ENCODE measurements at regions not wholly inside any gene's neighbourhood (a gene's known extent, or its start where the extent isn't known, plus 50 kb on each side); places are given as distances from the start of the nearest gene placed in this dataset.

DNA sequence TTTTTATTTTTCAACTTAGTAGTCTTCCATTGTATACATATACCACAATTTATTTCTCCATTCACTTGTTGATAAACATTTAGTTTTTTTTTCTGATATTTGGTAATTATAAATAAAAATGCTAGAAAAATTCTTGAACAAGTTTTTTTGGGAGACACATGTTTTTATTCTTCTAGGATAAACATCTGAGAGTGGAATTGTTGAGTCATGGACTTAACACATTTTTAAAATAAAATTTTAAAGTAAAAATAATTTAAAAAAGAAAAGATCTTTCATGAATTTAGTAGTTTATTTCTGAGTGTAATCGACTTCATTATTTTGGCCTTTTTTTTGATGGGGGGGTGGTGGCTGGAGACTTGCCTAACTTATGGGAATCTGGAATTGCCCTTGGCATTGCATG is 391.1 kb downstream of the KCNJ2 start:
- Histone ChIP-seq H3K4me2 (no peak overlapping the region), H3F3A (replicated peaks; ENCODE audit: low read depth) (no peaks in the 10 kb centered on the region), H3K4me3 (no peak overlapping the region), H3K36me3 (ENCODE audit: insufficient read depth) (no peaks in the 10 kb centered on the region), H3K27me3 (ENCODE audit: insufficient read depth) (no peaks in the 10 kb centered on the region), H3K9me2 (ENCODE audit: insufficient read depth) (no peaks in the 10 kb centered on the region), H2AFZ (no peak overlapping the region), H3K4me1 (ENCODE audit: insufficient read depth) (no peaks in the 10 kb centered on the region), H3K79me2 (replicated peaks; ENCODE audit: insufficient read depth) (no peaks in the 10 kb centered on the region), H3K27ac (ENCODE audit: low read depth) (no peak overlapping the region), H4K20me1 (replicated peaks; ENCODE audit: insufficient read depth) (no peaks in the 10 kb centered on the region)
- no peaks in the 10 kb centered on the region for H3K36me3 Mint-ChIP-seq (ENCODE audit: low read depth)
- no peak overlapping the region for H3K27ac Mint-ChIP-seq
- H3K27me3 Mint-ChIP-seq (ENCODE audit: insufficient read depth, low read depth, poor library complexity) = no peaks in the 10 kb centered on the region
- no peak overlapping the region for H3K4me3 Mint-ChIP-seq
- DNase-seq (ENCODE audit: low spot score) = no peak
- H3K9me3 Mint-ChIP-seq = no peaks in the 10 kb centered on the region
- no peaks in the 10 kb centered on the region for H3K4me1 Mint-ChIP-seq
- ATAC-seq = no peak
- TF ChIP-seq CREB1 (CRISPR knock-in tag; IDR thresholded peaks at IDR 0.05; ENCODE audit: low read depth) (no peak), ZNF331 (CRISPR knock-in tag; IDR thresholded peaks at IDR 0.05; ENCODE audit: low read depth) (no peak), POLR2AphosphoS5 (IDR thresholded peaks at IDR 0.05; ENCODE audit: low read depth) (no peak), EZH2phosphoT487 (IDR thresholded peaks at IDR 0.05; ENCODE audit: unreplicated experiment) (no peak), EZH2 (IDR thresholded peaks at IDR 0.05; ENCODE audit: low read depth, unreplicated experiment) (no peak), JUNB (IDR thresholded peaks at IDR 0.05; ENCODE audit: unreplicated experiment) (no peak), NANOG (IDR thresholded peaks at IDR 0.05; ENCODE audit: borderline replicate concordance) (no peak), ZNF114 (CRISPR knock-in tag; IDR thresholded peaks at IDR 0.05) (no peak), STAT1 (IDR thresholded peaks at IDR 0.05; ENCODE audit: unreplicated experiment) (no peak)
- TF ChIP-seq, protein P1, sequence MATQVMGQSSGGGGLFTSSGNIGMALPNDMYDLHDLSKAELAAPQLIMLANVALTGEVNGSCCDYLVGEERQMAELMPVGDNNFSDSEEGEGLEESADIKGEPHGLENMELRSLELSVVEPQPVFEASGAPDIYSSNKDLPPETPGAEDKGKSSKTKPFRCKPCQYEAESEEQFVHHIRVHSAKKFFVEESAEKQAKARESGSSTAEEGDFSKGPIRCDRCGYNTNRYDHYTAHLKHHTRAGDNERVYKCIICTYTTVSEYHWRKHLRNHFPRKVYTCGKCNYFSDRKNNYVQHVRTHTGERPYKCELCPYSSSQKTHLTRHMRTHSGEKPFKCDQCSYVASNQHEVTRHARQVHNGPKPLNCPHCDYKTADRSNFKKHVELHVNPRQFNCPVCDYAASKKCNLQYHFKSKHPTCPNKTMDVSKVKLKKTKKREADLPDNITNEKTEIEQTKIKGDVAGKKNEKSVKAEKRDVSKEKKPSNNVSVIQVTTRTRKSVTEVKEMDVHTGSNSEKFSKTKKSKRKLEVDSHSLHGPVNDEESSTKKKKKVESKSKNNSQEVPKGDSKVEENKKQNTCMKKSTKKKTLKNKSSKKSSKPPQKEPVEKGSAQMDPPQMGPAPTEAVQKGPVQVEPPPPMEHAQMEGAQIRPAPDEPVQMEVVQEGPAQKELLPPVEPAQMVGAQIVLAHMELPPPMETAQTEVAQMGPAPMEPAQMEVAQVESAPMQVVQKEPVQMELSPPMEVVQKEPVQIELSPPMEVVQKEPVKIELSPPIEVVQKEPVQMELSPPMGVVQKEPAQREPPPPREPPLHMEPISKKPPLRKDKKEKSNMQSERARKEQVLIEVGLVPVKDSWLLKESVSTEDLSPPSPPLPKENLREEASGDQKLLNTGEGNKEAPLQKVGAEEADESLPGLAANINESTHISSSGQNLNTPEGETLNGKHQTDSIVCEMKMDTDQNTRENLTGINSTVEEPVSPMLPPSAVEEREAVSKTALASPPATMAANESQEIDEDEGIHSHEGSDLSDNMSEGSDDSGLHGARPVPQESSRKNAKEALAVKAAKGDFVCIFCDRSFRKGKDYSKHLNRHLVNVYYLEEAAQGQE (IDR thresholded peaks at IDR 0.05; ENCODE audit: unreplicated experiment) = no peak
- TF ChIP-seq, protein P2, sequence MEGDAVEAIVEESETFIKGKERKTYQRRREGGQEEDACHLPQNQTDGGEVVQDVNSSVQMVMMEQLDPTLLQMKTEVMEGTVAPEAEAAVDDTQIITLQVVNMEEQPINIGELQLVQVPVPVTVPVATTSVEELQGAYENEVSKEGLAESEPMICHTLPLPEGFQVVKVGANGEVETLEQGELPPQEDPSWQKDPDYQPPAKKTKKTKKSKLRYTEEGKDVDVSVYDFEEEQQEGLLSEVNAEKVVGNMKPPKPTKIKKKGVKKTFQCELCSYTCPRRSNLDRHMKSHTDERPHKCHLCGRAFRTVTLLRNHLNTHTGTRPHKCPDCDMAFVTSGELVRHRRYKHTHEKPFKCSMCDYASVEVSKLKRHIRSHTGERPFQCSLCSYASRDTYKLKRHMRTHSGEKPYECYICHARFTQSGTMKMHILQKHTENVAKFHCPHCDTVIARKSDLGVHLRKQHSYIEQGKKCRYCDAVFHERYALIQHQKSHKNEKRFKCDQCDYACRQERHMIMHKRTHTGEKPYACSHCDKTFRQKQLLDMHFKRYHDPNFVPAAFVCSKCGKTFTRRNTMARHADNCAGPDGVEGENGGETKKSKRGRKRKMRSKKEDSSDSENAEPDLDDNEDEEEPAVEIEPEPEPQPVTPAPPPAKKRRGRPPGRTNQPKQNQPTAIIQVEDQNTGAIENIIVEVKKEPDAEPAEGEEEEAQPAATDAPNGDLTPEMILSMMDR (conservative IDR thresholded peaks at IDR 0.05; ENCODE audit: low read depth in 2 of 2) = no peak
- TF ChIP-seq, protein P3, sequence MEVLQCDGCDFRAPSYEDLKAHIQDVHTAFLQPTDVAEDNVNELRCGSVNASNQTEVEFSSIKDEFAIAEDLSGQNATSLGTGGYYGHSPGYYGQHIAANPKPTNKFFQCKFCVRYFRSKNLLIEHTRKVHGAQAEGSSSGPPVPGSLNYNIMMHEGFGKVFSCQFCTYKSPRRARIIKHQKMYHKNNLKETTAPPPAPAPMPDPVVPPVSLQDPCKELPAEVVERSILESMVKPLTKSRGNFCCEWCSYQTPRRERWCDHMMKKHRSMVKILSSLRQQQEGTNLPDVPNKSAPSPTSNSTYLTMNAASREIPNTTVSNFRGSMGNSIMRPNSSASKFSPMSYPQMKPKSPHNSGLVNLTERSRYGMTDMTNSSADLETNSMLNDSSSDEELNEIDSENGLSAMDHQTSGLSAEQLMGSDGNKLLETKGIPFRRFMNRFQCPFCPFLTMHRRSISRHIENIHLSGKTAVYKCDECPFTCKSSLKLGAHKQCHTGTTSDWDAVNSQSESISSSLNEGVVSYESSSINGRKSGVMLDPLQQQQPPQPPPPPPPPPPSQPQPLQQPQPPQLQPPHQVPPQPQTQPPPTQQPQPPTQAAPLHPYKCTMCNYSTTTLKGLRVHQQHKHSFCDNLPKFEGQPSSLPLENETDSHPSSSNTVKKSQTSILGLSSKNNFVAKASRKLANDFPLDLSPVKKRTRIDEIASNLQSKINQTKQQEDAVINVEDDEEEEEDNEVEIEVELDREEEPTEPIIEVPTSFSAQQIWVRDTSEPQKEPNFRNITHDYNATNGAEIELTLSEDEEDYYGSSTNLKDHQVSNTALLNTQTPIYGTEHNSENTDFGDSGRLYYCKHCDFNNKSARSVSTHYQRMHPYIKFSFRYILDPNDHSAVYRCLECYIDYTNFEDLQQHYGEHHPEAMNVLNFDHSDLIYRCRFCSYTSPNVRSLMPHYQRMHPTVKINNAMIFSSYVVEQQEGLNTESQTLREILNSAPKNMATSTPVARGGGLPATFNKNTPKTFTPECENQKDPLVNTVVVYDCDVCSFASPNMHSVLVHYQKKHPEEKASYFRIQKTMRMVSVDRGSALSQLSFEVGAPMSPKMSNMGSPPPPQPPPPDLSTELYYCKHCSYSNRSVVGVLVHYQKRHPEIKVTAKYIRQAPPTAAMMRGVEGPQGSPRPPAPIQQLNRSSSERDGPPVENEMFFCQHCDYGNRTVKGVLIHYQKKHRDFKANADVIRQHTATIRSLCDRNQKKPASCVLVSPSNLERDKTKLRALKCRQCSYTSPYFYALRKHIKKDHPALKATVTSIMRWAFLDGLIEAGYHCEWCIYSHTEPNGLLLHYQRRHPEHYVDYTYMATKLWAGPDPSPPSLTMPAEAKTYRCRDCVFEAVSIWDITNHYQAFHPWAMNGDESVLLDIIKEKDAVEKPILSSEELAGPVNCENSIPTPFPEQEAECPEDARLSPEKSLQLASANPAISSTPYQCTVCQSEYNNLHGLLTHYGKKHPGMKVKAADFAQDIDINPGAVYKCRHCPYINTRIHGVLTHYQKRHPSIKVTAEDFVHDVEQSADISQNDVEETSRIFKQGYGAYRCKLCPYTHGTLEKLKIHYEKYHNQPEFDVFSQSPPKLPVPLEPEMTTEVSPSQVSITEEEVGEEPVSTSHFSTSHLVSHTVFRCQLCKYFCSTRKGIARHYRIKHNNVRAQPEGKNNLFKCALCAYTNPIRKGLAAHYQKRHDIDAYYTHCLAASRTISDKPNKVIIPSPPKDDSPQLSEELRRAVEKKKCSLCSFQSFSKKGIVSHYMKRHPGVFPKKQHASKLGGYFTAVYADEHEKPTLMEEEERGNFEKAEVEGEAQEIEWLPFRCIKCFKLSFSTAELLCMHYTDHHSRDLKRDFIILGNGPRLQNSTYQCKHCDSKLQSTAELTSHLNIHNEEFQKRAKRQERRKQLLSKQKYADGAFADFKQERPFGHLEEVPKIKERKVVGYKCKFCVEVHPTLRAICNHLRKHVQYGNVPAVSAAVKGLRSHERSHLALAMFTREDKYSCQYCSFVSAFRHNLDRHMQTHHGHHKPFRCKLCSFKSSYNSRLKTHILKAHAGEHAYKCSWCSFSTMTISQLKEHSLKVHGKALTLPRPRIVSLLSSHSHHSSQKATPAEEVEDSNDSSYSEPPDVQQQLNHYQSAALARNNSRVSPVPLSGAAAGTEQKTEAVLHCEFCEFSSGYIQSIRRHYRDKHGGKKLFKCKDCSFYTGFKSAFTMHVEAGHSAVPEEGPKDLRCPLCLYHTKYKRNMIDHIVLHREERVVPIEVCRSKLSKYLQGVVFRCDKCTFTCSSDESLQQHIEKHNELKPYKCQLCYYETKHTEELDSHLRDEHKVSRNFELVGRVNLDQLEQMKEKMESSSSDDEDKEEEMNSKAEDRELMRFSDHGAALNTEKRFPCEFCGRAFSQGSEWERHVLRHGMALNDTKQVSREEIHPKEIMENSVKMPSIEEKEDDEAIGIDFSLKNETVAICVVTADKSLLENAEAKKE (CRISPR knock-in tag; IDR thresholded peaks at IDR 0.05) = no peak
- TF ChIP-seq, protein P4, sequence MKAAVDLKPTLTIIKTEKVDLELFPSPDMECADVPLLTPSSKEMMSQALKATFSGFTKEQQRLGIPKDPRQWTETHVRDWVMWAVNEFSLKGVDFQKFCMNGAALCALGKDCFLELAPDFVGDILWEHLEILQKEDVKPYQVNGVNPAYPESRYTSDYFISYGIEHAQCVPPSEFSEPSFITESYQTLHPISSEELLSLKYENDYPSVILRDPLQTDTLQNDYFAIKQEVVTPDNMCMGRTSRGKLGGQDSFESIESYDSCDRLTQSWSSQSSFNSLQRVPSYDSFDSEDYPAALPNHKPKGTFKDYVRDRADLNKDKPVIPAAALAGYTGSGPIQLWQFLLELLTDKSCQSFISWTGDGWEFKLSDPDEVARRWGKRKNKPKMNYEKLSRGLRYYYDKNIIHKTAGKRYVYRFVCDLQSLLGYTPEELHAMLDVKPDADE (IDR thresholded peaks at IDR 0.05) = no peak

Measured in GM23338 (cell line).